ENCODE measurements at regions not wholly inside any gene's neighbourhood (a gene's known extent, or its start where the extent isn't known, plus 50 kb on each side); places are given as distances from the start of the nearest gene placed in this dataset.

DNA sequence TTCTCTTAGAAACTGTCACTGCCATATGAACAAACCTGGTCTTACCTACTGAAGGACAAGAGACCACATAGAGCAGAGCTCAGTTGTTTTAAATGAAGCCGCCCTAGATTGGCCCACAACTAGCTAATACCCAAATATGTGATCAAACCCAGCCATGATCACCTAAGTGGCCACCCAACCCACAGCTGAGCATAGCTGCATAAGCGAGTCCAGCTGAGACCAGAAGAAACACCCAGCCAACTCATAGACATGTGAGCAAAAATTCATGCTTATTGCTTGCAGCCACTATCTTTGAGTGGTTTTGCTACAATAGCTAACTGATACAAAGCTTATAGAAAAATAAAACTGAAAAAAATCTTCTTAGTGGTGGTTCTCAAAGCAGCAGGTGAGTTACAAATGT, 124.3 kb upstream of the CPNE4 start:
- H3K4me3 ChIP-seq (ENCODE audit: low read length), result no peak overlapping the region
- H3K27ac ChIP-seq (ENCODE audit: low read length), result no peak overlapping the region
- TF ChIP-seq EZH2 (IDR thresholded peaks at IDR 0.05; ENCODE audit: borderline replicate concordance, insufficient read depth, low read length, poor library complexity, severe bottlenecking), result no peak
- H3F3A ChIP-seq (ENCODE audit: insufficient read depth, low read length, poor library complexity, severe bottlenecking), result no peaks in the 10 kb centered on the region
- no peaks in the 10 kb centered on the region for H3K9me2 ChIP-seq (ENCODE audit: insufficient read depth, low read length)
- no peak overlapping the region for H2AFZ ChIP-seq (ENCODE audit: low read depth, low read length)
- H3K27me3 ChIP-seq (ENCODE audit: insufficient read depth, low read depth, low read length), result no peaks in the 10 kb centered on the region
- H3K79me2 ChIP-seq (replicated peaks; ENCODE audit: insufficient read depth, low read length), result no peaks in the 10 kb centered on the region
- H3K9ac ChIP-seq (ENCODE audit: low read length), result no peak overlapping the region
- no peaks in the 10 kb centered on the region for H4K20me1 ChIP-seq (ENCODE audit: insufficient read depth)
- no peaks in the 10 kb centered on the region for H3K36me3 ChIP-seq (ENCODE audit: insufficient read depth, low read length)
- no peaks in the 10 kb centered on the region for H3K9me3 ChIP-seq (ENCODE audit: low read length)
- H3K4me2 ChIP-seq (ENCODE audit: low read length), result no peak overlapping the region

DNA sequence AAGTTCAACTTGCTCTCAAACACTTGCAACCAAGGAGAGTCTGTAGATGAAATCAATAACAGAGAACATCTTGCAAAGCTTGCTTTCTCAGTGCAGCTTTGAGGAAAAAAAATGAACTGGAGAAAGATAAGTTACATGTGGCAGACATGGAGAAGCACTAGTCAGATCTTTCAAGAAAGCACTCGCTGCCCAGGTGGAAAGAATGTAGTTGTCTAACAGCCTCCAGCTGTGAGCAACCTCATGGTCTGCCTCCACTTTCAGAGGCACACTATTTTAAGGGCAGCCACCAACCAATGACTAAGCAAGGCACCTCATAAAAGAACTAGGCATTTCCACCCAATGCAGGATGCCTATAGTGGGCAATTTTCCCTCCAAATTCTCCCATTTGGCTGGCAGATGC, 125.4 kb upstream of the CPNE4 start:
- H3K4me2 ChIP-seq (ENCODE audit: low read length), result no peak overlapping the region
- H3F3A ChIP-seq (ENCODE audit: insufficient read depth, low read length, poor library complexity, severe bottlenecking), result no peaks in the 10 kb centered on the region
- no peak overlapping the region for H3K9ac ChIP-seq (ENCODE audit: low read length)
- no peaks in the 10 kb centered on the region for H3K9me3 ChIP-seq (ENCODE audit: low read length)
- no peaks in the 10 kb centered on the region for H3K79me2 ChIP-seq (replicated peaks; ENCODE audit: insufficient read depth, low read length)
- no peak overlapping the region for H3K27ac ChIP-seq (ENCODE audit: low read length)
- no peak for TF ChIP-seq EP300 (conservative IDR thresholded peaks at IDR 0.05; ENCODE audit: poor library complexity, severe bottlenecking)
- no peak for TF ChIP-seq MXI1 (conservative IDR thresholded peaks at IDR 0.05; ENCODE audit: poor library complexity, severe bottlenecking)
- no peak for TF ChIP-seq SMC3 (conservative IDR thresholded peaks at IDR 0.05; ENCODE audit: poor library complexity)
- TF ChIP-seq EZH2 (IDR thresholded peaks at IDR 0.05; ENCODE audit: borderline replicate concordance, insufficient read depth, low read length, poor library complexity, severe bottlenecking), result no peak
- no peak for TF ChIP-seq RAD21 (conservative IDR thresholded peaks at IDR 0.05)
- no peak for TF ChIP-seq POLR2AphosphoS5 (IDR thresholded peaks at IDR 0.05)
- no peaks in the 10 kb centered on the region for H3K9me2 ChIP-seq (ENCODE audit: insufficient read depth, low read length)
- no peak overlapping the region for H2AFZ ChIP-seq (ENCODE audit: low read depth, low read length)
- no peak overlapping the region for H3K4me3 ChIP-seq (ENCODE audit: low read length)
- no peaks in the 10 kb centered on the region for H3K36me3 ChIP-seq (ENCODE audit: insufficient read depth, low read length)
- no peaks in the 10 kb centered on the region for H3K27me3 ChIP-seq (ENCODE audit: insufficient read depth, low read depth, low read length)
- no peaks in the 10 kb centered on the region for H4K20me1 ChIP-seq (ENCODE audit: insufficient read depth)

DNA sequence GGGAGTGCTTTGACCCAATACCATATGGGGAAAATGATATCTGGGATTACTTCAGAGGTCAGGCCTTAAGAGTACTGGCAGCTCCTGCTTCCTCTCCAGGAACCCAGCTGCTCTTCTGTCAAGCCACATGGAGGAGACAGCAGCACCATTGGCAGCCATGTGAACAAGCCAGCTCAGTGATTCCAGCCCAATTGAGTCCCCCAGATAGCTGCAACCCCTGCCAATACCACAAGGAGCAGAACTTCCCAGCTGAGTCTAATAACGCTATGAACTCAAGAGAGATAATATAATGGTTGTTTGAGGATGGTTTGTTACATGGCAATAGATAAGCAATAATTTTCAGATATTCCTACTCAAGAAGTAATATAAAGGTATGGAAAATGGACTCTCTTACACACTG, 126.8 kb upstream of the CPNE4 start:
- no peak overlapping the region for H2AFZ ChIP-seq (ENCODE audit: low read depth, low read length)
- no peaks in the 10 kb centered on the region for H3K9me3 ChIP-seq (ENCODE audit: low read length)
- H3K36me3 ChIP-seq (ENCODE audit: insufficient read depth, low read length), result no peaks in the 10 kb centered on the region
- H3K9ac ChIP-seq (ENCODE audit: low read length), result no peak overlapping the region
- no peaks in the 10 kb centered on the region for H4K20me1 ChIP-seq (ENCODE audit: insufficient read depth)
- H3K4me3 ChIP-seq (ENCODE audit: low read length), result no peak overlapping the region
- no peaks in the 10 kb centered on the region for H3K27me3 ChIP-seq (ENCODE audit: insufficient read depth, low read depth, low read length)
- no peak overlapping the region for H3K4me2 ChIP-seq (ENCODE audit: low read length)
- no peaks in the 10 kb centered on the region for H3F3A ChIP-seq (ENCODE audit: insufficient read depth, low read length, poor library complexity, severe bottlenecking)
- TF ChIP-seq TAF1 (IDR thresholded peaks at IDR 0.05; ENCODE audit: low read depth) (no peak), SMC3 (conservative IDR thresholded peaks at IDR 0.05; ENCODE audit: poor library complexity) (no peak), POLR2AphosphoS5 (IDR thresholded peaks at IDR 0.05) (no peak), RAD21 (conservative IDR thresholded peaks at IDR 0.05) (no peak), MXI1 (conservative IDR thresholded peaks at IDR 0.05; ENCODE audit: poor library complexity, severe bottlenecking) (no peak), EP300 (conservative IDR thresholded peaks at IDR 0.05; ENCODE audit: poor library complexity, severe bottlenecking) (no peak)
- TF ChIP-seq, protein P1, sequence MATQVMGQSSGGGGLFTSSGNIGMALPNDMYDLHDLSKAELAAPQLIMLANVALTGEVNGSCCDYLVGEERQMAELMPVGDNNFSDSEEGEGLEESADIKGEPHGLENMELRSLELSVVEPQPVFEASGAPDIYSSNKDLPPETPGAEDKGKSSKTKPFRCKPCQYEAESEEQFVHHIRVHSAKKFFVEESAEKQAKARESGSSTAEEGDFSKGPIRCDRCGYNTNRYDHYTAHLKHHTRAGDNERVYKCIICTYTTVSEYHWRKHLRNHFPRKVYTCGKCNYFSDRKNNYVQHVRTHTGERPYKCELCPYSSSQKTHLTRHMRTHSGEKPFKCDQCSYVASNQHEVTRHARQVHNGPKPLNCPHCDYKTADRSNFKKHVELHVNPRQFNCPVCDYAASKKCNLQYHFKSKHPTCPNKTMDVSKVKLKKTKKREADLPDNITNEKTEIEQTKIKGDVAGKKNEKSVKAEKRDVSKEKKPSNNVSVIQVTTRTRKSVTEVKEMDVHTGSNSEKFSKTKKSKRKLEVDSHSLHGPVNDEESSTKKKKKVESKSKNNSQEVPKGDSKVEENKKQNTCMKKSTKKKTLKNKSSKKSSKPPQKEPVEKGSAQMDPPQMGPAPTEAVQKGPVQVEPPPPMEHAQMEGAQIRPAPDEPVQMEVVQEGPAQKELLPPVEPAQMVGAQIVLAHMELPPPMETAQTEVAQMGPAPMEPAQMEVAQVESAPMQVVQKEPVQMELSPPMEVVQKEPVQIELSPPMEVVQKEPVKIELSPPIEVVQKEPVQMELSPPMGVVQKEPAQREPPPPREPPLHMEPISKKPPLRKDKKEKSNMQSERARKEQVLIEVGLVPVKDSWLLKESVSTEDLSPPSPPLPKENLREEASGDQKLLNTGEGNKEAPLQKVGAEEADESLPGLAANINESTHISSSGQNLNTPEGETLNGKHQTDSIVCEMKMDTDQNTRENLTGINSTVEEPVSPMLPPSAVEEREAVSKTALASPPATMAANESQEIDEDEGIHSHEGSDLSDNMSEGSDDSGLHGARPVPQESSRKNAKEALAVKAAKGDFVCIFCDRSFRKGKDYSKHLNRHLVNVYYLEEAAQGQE (IDR thresholded peaks at IDR 0.05; ENCODE audit: borderline replicate concordance), result no peak
- H3K79me2 ChIP-seq (replicated peaks; ENCODE audit: insufficient read depth, low read length), result no peaks in the 10 kb centered on the region
- no peak overlapping the region for H3K27ac ChIP-seq (ENCODE audit: low read length)
- no peaks in the 10 kb centered on the region for H3K9me2 ChIP-seq (ENCODE audit: insufficient read depth, low read length)

All from neural cell (in vitro differentiated cells).